HEK293 (cell line): ENCODE measurements at regions not wholly inside any gene's neighbourhood (a gene's known extent, or its start where the extent isn't known, plus 50 kb on each side); places are given as distances from the start of the nearest gene placed in this dataset.

ENCODE experiments used
- PRDM1 ChIP-seq: fragments of 450-650 bp; formaldehyde crosslinking; IDR thresholded peaks from 2 replicates; pipeline ENCODE4; 2016; ENCODE audit warnings: missing biosample characterization, missing genetic modification characterization
- ZNF23 ChIP-seq: fragments of 450-650 bp; formaldehyde crosslinking; IDR thresholded peaks from 2 replicates; pipeline ENCODE4 v1.5.1; 2016; ENCODE audit warnings: missing biosample characterization, missing genetic modification characterization, borderline replicate concordance
- ZNF391 ChIP-seq: fragments of 450-650 bp; formaldehyde crosslinking; IDR thresholded peaks from 2 replicates; pipeline ENCODE4 v1.5.1; 2016; ENCODE audit warnings: low read depth, missing biosample characterization, missing genetic modification characterization, borderline replicate concordance
- TF ChIP-seq, protein P1 (sequence below): sonication (generic); formaldehyde crosslinking; IDR thresholded peaks from 2 replicates; pipeline ENCODE4 v1.8.1; 2022; ENCODE audit warnings: mild to moderate bottlenecking, moderate library complexity, missing genetic modification reagents
- TF ChIP-seq, protein P2 (sequence below): fragments of 450-650 bp; formaldehyde crosslinking; IDR thresholded peaks from 2 replicates; pipeline ENCODE4 v1.5.1; 2016; ENCODE audit warnings: missing biosample characterization, missing genetic modification characterization
- TF ChIP-seq, protein P3 (sequence below): fragments of 450-650 bp; formaldehyde crosslinking; IDR thresholded peaks from 2 replicates; pipeline ENCODE4 v1.5.1; 2016; ENCODE audit warnings: missing biosample characterization, missing genetic modification characterization, low read depth

DNA sequence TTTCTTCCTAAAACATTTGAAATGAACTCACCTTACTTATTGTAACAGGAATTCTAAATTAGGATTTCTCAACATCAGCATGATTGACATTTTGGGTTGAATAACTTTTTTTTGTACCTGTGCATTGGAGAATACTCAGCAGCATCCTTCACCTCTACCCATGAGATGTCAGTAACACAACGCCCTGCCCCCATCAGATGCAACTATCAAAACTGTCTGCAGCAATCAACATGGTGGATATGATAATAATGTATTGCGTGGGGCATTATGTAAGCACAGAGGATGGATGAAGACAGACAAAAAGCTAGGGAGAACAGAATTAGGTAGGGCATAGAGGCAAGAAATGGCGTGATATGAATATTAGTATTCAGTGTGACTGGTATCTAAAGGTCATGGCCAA lies 94.1 kb downstream of the PLK2 start:
- TF ChIP-seq ZNF23 (tag by site-specific recombination) (no peak), ZNF391 (tag by site-specific recombination) (no peak), PRDM1 (tag by site-specific recombination) (no peak)
- TF ChIP-seq, protein P1, sequence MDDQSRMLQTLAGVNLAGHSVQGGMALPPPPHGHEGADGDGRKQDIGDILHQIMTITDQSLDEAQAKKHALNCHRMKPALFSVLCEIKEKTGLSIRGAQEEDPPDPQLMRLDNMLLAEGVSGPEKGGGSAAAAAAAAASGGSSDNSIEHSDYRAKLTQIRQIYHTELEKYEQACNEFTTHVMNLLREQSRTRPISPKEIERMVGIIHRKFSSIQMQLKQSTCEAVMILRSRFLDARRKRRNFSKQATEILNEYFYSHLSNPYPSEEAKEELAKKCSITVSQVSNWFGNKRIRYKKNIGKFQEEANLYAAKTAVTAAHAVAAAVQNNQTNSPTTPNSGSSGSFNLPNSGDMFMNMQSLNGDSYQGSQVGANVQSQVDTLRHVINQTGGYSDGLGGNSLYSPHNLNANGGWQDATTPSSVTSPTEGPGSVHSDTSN (CRISPR knock-in tag) = no peak
- TF ChIP-seq, protein P2, sequence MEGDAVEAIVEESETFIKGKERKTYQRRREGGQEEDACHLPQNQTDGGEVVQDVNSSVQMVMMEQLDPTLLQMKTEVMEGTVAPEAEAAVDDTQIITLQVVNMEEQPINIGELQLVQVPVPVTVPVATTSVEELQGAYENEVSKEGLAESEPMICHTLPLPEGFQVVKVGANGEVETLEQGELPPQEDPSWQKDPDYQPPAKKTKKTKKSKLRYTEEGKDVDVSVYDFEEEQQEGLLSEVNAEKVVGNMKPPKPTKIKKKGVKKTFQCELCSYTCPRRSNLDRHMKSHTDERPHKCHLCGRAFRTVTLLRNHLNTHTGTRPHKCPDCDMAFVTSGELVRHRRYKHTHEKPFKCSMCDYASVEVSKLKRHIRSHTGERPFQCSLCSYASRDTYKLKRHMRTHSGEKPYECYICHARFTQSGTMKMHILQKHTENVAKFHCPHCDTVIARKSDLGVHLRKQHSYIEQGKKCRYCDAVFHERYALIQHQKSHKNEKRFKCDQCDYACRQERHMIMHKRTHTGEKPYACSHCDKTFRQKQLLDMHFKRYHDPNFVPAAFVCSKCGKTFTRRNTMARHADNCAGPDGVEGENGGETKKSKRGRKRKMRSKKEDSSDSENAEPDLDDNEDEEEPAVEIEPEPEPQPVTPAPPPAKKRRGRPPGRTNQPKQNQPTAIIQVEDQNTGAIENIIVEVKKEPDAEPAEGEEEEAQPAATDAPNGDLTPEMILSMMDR (tag by site-specific recombination) = no peak
- TF ChIP-seq, protein P3, sequence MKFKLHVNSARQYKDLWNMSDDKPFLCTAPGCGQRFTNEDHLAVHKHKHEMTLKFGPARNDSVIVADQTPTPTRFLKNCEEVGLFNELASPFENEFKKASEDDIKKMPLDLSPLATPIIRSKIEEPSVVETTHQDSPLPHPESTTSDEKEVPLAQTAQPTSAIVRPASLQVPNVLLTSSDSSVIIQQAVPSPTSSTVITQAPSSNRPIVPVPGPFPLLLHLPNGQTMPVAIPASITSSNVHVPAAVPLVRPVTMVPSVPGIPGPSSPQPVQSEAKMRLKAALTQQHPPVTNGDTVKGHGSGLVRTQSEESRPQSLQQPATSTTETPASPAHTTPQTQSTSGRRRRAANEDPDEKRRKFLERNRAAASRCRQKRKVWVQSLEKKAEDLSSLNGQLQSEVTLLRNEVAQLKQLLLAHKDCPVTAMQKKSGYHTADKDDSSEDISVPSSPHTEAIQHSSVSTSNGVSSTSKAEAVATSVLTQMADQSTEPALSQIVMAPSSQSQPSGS (tag by site-specific recombination) = no peak
